ENCODE measurements at regions not wholly inside any gene's neighbourhood (a gene's known extent, or its start where the extent isn't known, plus 50 kb on each side); places are given as distances from the start of the nearest gene placed in this dataset.
A peak's percentile ranks its signal among the peaks of the same experiment; 100 is the strongest.
"Not testable (repeated sequence)": the region's sequence is repeated elsewhere in the genome, so short reads cannot be mapped to it uniquely, and the experiment has no call there.

GRCh38 chr4:9702696-9703095, 78.7 kb upstream of the DRD5 start:
- DNase-seq (ENCODE audit: low spot score), result not testable (repeated sequence)

- DNase-seq (ENCODE audit: low spot score), result peak; percentile 50
Observed at GRCh38 chr4:9703391-9703790, 78.0 kb upstream of the DRD5 start.

DNA sequence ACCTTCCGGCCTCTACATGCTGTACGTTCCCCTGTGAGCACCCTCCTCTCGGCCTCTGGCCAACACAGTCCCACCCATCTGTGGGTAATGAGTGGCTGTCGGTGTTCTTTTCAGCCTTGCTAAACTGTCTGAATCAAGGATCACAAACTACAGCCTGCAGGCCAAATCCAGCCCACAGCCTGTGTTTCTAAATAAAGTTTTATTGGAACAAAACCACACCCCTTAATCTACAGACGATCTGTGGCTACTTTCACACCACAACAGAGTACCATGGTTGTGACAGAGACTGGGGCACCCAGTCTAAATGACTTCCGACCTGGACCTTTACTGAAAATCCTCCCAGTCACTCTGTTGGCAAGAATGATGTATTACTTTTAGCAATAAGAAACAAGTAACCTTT, 77.3 kb upstream of the DRD5 start:
- not testable (repeated sequence) for DNase-seq (ENCODE audit: low spot score)

- no peak for DNase-seq (ENCODE audit: low spot score)
Observed at GRCh38 chr4:9704551-9705332, 76.7 kb upstream of the DRD5 start.

GRCh38 chr4:9707281-9707680, 74.2 kb upstream of the DRD5 start:
- not testable (repeated sequence) for DNase-seq (ENCODE audit: low spot score)

DNA sequence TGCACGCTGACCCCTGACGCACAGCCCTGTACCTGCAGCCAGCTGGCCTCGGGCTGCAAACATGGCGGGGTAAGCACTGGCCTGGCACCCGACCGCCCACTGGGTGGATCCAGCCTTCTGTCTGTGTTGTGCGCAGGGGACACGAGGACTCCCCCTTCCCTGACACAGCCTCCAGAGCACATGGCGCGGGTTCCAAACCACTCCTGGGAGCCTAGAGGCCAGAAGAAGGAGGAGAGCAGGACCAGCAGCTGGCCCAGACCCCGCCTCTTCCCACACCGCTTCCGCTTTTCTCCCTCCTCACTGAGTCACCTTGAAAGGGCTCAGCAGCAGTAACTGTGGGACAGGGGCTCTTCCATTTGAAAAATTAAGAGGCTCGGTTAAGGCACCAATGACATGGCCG, 73.5 kb upstream of the DRD5 start:
- DNase-seq (ENCODE audit: low spot score), result not testable (repeated sequence)

GRCh38 chr4:9709724-9710123, 71.7 kb upstream of the DRD5 start:
- no peak for DNase-seq (ENCODE audit: low spot score)

DNA sequence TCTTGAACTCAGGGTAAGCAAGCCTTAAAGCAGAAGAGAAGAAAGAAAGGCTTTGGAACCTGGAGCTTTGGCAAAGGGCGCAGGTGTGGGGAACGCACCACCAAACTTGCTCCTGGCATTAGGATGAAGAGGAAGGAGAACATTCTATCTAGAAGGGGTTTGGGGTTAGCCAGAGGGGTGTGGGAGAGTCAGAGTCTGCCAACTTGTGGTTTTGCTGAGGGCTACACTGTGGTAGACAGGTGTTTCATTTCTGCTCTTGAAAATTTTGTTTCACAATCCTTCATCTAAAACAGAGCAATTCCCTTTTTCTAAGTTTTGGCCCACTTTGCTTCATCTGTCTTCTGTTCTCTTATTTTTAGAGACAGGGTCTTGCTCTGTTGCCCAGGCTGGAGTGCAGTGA, 66.2 kb upstream of the DRD5 start:
- not testable (repeated sequence) for DNase-seq (ENCODE audit: low spot score)

- DNase-seq (ENCODE audit: low spot score), result no peak
Observed at GRCh38 chr4:9716093-9716492, 65.3 kb upstream of the DRD5 start.

DNA sequence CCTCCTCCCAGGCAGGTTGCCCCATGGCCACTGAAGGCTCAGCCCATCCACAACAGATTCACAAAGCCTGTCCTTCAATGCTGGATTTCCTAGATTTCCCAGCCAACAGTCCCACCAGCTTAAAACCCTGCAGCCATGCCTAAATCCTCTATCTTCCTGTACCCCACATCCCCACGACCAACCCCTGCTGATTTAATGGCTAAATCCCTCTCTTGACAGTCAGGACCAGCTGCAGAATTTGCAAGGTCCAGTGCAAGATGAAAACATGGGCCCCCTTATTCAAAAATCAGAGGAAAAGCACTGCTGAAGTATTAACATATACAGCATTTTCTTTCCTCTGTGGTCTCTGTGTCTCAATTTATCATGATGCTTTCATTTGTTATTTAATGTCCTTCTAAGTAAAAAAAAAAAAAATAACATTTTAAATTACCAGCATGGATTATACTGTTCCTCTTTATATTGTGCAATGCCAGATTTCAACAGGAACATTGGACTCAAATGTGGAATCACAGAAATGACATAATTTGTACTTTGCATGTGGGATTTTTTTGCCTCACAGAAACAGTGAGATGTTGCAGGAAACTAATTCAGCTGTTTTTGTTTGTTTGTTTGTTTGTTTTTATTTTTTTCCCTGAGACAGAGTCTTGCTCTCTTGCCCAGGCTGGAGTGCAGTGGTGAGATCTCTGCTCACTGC, 63.0 kb upstream of the DRD5 start:
- not testable (repeated sequence) for DNase-seq (ENCODE audit: low spot score)

- not testable (repeated sequence) for DNase-seq (ENCODE audit: low spot score)
Observed at GRCh38 chr4:9722131-9722530, 59.3 kb upstream of the DRD5 start.
